ENCODE measurements at regions not wholly inside any gene's neighbourhood (a gene's known extent, or its start where the extent isn't known, plus 50 kb on each side); places are given as distances from the start of the nearest gene placed in this dataset.

GRCh38 chr12:85733221-85733840 lies 102.9 kb downstream of the RASSF9 start:
- no peak for TF ChIP-seq CTBP1 (IDR thresholded peaks at IDR 0.05; ENCODE audit: borderline replicate concordance)
- no peak for TF ChIP-seq HDGF (IDR thresholded peaks at IDR 0.05; ENCODE audit: borderline replicate concordance)
- no peak for TF ChIP-seq ARNT (IDR thresholded peaks at IDR 0.05)
- no peak for TF ChIP-seq FOXK2 (IDR thresholded peaks at IDR 0.05)
- no peak for TF ChIP-seq ELF4 (IDR thresholded peaks at IDR 0.05)
- no peak for TF ChIP-seq TARDBP (IDR thresholded peaks at IDR 0.05)
- TF ChIP-seq ZNF384 (IDR thresholded peaks at IDR 0.05): no peak
- no peak for TF ChIP-seq FOXA1 (IDR thresholded peaks at IDR 0.05)
- no peak for TF ChIP-seq NFRKB (IDR thresholded peaks at IDR 0.05)
